NCI-H82 treated with DMSO at 0.1 percent for 48 hours (cell line): ENCODE measurements at regions not wholly inside any gene's neighbourhood (a gene's known extent, or its start where the extent isn't known, plus 50 kb on each side); places are given as distances from the start of the nearest gene placed in this dataset.

Experiments used
- DNase-seq: peaks from one replicate; lab custom pipeline; 2025; ENCODE audit not compliant: unreplicated experiment; lab: John Stamatoyannopoulos, UW

DNA sequence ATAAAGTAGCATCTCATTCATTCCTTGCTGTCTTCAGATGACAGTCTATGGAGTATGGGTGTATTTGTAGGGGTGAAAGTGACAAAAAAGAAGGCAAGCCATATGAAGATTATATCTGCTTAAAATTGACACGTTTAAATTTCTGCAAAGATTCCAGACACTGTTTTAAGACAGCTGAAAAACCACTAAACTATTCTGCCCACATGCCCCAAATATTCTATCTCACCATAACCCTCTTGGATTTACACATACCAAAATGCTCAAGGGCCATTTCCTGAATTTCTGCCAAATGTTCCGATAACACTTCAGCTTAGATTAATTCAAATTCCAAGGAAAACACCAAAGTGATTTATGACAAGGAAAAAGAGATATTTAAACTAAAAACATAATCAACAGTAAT lies 99.9 kb upstream of the IL6 start:
- no peak for DNase-seq

GRCh38 chr7:22625251-22625650 lies 101.7 kb upstream of the IL6 start:
- no peak for DNase-seq

DNA sequence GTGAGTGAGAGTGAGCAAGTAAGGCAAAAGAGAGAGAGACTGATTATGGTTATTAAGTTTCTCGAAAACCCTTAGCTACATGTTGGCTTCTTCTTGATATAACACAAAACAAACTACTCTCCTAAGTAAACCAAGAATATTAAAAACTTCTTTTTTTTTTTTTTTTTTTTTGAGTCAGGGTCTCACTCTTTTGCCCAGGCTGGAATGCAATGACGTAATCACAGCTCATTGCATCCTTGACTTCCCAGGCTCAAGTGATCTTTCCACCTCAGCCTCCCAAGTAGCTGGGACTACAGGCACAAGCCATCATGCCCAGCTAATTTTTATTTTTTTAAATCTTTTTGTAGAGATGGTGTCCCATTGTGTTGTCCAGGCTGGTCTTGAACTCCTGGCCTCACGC lies 102.2 kb upstream of the IL6 start:
- no peak for DNase-seq

DNA sequence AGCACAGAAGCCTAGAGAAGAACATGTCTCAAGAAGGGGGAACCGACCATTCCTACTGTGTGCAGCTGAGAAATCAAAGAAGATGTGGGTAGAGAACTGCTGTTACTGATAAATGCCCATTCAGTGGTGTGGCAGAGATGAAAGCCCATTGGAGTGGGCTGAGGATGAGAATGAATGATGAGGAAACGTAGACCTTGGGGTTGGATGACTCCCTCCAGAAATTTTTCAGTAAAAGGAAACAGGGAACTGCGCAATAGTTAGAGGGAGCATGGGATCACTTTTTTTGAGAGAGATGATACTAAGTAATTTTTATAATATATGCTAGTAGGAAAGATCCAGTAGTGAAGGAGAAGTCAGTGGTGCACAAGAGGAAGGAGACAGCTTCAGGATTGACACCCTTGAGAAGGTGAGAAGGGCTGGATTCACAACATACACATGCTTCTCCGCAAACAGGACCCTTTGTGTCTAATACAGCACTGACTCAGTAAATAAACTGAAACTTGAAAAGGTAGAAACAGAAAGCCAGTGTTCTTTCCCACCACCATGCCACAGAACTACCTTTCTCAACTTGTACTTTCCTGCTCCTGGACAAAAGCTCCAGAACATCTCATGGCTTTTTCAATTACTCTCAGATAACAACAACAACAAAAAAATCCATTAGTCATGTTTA lies 104.7 kb upstream of the IL6 start:
- no peak for DNase-seq

DNA sequence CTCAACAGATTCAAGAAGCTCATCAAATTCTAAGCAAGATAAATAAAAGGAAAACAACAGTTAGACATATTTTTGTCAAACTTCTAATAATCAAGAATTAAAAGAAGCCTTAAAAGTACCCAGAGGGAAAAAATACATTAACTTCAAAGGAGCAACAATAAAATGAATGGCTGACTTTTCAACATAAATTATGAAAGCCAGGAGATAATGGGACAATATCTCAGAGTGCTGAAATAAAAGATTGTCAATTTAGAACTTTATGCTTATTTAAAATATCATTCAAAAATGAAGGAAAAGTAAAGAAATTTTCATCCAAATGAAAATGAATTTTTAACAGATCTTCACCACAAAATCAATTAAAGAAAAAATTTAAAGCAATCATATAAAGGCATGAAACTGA lies 108.5 kb upstream of the IL6 start:
- no peak for DNase-seq

DNA sequence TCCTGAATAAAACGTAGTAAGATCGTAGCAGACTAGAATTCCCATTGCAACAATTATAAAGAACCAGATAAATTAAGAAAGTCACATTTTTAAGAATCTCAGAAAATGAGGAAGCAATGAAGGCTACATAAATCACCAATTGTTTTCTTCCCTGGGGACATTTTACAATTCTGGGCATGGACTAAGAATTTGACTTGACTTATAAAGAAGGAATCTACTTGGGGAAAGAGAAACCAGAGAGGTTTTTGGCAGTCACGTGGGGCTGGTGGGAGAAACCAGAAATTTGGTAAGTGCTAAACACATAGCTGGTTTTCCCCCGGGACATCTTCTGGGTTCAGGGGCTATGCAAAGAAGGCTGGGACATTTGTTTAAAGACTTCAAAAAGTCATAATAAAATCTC lies 109.8 kb upstream of the IL6 start:
- no peak for DNase-seq

- no peak for DNase-seq
Observed at GRCh38 chr7:22613496-22613895, 113.5 kb upstream of the IL6 start.

DNA sequence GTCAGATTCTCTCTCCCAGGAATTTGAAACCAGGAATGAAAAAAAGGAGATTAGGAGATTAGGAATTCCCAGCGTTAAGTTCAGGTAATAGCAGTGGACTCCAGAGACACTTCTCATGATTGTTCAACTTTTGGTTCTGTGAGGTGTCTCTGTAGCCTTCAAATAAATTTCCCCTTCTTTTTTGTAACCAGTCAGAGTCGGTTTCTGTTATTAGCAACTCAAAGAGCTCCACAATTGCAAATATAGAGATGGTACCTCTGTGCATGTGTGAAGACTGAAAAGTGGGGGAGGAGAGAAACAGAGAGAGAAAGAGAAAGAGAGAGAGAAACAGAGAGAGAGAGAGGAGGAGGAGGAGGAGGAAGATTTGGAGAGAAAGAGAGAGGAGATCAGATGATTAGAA lies 112.8 kb upstream of the STEAP1B start:
- no peak for DNase-seq

DNA sequence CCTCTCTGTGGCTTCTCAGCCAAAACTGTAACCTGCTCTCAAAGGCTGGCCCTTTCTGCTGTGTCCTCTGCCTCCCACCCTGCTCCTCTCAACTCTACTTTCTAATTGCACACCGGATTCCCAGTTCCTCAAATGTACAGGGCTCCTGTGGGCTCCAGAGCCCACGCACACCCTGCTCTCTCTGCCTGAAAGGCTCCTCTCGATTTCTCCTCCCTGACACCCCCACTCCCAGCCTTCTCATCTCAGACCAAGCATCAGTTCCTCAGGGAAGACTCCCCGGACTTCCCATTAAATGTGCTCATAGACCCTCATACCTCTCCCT lies 111.7 kb upstream of the STEAP1B start:
- DNase-seq, result no peak

DNA sequence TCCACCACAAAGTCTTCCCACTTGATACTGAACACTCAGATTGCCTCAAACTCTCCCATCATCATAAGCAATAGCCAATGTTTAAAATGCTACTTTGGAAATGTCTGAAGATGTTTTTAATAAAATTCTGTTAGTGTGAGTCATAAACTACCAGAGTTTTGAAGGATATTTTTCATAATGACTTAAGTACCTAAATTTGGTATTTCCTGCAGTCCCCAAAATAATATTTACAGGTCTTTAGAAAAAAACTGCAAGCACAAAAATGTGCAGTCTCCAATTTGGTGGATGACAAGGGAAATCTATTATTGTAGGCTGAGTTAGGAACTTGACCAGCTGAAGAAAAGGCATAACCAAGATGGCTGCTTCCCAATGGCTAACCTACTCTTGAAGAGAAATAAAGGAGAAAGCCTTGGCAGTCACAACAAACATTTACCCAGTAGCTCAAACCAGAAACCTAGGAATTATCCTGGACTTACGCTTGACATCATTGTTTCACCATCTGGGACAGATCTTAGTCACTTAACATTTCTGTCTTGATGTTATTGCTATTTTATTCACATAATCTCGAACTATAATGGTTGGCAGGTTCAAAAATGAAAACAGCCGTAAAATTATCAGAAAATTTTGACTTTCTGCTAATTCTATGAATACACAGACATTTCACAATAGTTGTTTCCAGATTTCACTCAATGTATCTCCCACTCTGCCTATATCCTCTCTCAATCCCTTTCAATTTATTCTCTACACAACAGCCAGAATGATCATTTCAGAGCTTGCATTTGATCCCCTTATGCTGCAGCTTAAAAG lies 111.2 kb upstream of the STEAP1B start:
- DNase-seq, result no peak

DNA sequence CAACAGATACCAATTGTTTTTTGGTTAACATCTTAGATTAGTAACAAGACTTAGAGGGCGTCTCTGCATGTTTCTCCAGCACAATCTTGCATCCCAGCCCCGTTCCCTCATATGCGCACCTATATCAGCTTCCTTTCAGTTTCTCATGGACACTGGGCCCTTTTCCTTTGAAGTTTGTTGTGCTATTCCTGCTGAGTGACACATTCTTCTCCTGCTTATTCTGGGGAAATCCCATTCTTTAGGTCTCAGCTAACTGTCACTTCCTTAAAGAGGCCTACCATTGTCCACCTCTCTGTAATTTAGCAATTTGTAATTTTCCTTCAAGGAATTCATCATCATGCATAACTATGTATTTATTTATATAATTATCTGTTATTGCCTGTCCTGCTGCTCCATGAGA lies 110.3 kb upstream of the STEAP1B start:
- DNase-seq, result no peak

- no peak for DNase-seq
Observed at GRCh38 chr7:22607180-22607579, 107.2 kb upstream of the STEAP1B start.

GRCh38 chr7:22604246-22604645 lies 104.3 kb upstream of the STEAP1B start:
- no peak for DNase-seq

DNA sequence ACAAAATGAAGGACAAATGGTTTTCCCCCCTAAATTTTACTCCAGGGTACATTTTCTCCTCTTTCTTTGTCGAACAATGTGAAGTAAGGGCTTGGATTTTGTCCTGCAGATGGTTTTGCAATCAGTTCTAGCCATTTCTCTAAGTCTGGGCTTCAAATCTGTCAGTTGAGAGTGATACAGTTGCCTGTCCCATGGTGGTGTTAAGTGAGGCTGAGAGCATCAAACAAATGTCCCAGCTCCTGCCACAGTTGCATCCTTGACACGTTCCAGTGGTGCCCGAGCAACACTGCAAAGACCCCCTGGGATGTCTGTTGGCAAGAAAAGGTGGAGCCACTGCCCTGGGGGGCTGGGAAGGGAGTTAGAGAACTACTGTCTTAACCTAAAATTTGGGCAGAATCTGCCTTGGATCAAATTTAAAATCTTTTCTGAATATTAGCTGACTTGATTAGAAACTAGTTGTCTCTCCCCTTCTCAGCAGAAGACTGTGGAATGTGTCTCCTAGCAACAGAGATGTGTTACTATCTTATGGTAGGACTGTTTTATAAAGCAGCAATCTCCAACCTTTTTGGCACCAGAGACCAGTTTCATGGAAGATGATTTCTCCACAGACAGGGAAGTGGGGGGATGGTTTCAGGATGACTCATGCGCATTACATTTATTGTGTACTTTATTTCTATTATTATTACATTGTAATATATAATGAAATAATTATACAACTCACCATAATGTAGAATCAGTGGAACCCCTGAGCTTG lies 102.0 kb upstream of the STEAP1B start:
- no peak for DNase-seq

DNA sequence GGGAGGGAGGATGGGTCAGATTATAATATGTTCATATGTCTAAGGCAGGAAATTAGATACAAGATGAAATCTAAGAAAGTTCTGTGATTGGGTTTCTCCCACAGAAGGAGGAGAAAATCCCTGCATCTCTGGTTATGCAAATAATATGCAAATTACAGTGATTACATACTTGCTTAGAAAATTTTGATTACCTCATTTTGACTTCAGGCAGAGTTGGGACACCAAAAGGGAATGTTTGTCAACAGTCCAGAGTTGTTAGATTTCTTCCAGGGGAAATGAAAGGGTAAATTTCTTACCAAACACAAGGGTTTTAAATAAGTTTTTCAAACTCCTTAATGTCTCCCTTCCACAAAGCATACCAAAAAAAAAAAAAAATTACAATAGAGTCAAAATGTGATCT lies 101.4 kb upstream of the STEAP1B start:
- DNase-seq, result no peak

GRCh38 chr7:22601003-22601402 lies 101.0 kb upstream of the STEAP1B start:
- DNase-seq, result no peak

DNA sequence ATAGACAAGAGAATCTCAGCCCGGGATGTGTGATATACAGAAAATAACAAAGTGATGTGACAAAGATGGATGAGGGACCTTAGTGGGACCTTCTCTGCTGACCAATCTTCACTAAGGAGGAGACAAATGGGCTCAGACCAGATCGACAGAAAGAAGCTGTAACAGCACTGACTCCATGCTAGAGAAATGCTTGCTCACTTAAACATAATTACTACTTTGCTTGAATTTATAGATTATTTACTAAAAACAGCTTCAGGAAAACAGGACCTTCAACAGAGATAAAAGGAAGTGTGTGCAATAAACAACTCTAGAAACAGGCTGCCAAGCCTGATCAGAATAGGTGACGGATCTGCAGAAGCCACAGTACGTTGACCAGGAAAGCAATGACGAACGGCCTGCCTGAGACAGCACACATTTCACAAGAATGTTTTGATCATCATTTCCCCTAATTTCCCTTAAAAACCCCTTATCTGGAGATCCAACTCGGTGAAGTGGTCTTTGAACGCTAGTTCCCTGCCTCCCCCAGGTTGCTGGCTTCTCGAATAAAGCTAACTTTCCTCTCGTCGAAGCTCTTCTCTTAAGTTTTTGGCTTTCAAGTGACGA lies 98.4 kb upstream of the STEAP1B start:
- DNase-seq, result no peak

GRCh38 chr7:22597844-22598243 lies 97.9 kb upstream of the STEAP1B start:
- no peak for DNase-seq

DNA sequence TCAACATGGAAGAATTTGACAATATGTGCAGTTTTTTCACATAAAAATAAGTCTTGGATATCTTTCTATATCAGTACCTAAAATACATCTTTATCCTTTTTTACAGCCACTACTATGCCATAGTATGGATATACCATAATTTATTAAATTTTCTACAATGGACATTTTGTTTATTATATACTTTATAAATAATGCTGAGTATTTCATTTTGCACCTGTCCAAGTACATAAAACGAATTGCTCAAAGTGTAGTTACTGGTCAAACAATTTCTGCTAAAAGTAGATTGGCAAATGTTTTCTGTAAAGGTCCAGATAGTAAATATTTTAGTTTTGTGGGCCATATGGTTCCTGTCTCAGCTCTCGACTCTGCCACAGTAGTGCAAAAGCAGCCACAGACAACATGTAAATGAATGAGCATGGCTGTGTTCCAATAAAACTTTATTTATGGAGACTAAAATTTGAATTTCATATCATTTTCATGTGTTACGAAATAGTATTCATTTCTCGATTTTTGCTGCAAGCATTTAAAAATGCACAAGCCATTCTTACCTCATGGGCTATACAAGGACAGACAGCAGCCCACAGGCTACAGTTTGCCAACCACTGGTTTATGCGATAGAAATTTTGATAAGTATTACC lies 96.9 kb upstream of the STEAP1B start:
- DNase-seq, result no peak

DNA sequence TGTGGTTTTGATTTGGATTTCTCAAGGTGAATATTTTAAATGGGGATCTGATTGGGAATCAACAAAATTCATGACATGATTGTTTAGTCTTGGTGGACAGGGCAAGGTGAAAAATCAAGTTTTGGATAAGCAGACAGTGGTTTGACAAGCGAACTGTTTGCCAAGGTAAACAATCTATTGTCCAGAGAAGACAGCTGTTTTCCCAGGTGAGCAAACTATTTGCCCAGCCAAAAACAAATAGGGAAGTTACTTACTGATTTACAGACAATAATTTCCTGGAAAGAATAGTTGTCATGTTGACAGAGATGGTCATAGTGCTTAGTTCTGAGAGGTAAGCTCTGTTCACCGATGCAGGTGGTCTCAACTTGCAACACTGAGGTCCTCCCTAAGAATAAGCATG lies 94.0 kb upstream of the STEAP1B start:
- DNase-seq, result no peak

- DNase-seq, result no peak
Observed at GRCh38 chr7:22591271-22591670, 91.3 kb upstream of the STEAP1B start.
